GM12875 (cell line): ENCODE measurements at regions not wholly inside any gene's neighbourhood (a gene's known extent, or its start where the extent isn't known, plus 50 kb on each side); places are given as distances from the start of the nearest gene placed in this dataset.
"Not testable (repeated sequence)": the region's sequence is repeated elsewhere in the genome, so short reads cannot be mapped to it uniquely, and the experiment has no call there.

Source experiments
- H3K4me3 ChIP-seq: one replicate; pipeline ENCODE4 v1.5.1; 2011; ENCODE audit warnings: low read depth, low read length, control low read depth
- TF ChIP-seq, protein P1 (sequence below): IDR thresholded peaks from 2 replicates; pipeline ENCODE4 v1.5.1; 2011; ENCODE audit warnings: low read depth, mild to moderate bottlenecking, control low read depth, inconsistent platforms, low read length, moderate library complexity, borderline replicate concordance; ENCODE audit not compliant: insufficient read depth

DNA sequence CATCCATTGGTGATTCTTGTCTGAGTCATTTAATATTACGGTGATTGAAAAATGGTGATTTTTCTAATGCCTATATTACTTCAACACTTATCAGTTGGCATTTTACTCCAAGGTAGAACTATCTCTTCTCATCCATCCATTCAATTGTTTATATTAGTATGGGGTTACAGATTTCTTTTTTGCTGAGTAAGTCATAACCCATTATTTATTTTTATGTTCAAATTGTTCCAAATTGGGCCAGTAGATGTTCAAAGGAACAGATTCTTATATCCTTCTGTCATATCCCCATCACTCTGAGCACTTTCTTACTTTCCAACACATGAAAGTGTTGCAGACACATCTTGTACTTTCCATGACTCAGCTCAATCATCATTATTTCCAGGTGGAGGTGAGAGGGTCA is 466.8 kb upstream of the CAMK1G start:
- H3K4me3 ChIP-seq = no peak overlapping the region
- TF ChIP-seq, protein P1, sequence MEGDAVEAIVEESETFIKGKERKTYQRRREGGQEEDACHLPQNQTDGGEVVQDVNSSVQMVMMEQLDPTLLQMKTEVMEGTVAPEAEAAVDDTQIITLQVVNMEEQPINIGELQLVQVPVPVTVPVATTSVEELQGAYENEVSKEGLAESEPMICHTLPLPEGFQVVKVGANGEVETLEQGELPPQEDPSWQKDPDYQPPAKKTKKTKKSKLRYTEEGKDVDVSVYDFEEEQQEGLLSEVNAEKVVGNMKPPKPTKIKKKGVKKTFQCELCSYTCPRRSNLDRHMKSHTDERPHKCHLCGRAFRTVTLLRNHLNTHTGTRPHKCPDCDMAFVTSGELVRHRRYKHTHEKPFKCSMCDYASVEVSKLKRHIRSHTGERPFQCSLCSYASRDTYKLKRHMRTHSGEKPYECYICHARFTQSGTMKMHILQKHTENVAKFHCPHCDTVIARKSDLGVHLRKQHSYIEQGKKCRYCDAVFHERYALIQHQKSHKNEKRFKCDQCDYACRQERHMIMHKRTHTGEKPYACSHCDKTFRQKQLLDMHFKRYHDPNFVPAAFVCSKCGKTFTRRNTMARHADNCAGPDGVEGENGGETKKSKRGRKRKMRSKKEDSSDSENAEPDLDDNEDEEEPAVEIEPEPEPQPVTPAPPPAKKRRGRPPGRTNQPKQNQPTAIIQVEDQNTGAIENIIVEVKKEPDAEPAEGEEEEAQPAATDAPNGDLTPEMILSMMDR = no peak

DNA sequence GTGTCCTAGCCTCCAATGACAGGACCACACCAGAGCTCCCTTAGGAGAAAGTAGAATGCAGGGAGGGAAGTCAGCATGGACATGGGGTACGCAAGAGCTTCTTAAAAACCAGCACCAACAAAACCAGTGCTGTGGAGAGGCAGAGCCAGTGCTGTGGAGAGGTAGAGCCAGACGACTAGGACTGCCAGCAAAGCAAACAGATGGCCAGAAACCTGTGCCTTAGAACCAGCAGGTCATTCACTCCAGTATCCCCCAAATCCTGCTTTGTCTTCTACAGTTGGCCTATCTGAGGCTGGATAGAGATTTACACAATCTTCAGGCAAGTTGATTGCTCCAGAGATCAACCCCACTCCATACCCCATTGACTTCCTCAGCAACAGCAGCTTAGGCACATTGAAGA is 459.9 kb upstream of the CAMK1G start:
- no peak overlapping the region for H3K4me3 ChIP-seq
- TF ChIP-seq, protein P1 = no peak

DNA sequence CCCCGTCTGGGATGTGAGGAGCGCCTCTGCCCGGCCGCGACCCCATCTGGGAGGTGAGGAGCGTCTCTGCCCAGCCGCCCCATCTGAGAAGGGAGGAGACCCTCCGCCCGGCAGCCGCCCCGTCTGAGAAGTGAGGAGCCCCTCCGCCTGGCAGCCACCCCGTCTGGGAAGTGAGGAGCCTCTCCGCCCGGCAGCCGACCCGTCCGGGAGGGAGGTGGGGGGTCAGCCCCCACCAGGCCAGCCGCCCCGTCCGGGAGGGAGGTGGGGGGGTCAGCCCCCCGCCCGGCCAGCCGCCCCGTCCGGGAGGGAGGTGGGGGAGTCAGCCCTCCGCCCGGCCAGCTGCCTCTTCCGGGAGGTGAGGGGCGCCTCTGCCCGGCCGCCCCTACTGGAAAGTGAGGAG is 454.4 kb upstream of the CAMK1G start:
- H3K4me3 ChIP-seq = not testable (repeated sequence)

DNA sequence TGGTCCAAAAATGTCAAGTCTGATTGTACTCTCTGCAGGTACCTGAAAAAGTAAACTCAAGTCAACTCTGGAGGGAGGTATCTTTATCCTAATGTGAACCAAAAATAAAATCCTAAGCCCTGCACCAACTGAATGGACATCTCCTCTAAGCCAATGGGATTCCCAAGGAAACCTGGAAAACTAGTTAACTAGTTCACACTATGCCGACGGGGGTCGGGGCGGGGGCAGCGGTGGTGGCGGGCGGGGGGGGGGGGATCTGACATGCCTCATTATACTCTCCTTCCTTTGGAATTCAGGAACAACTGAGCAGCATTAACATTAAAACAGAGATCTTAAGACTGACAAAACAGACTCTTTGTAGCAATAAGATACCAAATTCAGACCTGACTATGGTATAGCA is 452.6 kb upstream of the CAMK1G start:
- TF ChIP-seq, protein P1 = no peak

DNA sequence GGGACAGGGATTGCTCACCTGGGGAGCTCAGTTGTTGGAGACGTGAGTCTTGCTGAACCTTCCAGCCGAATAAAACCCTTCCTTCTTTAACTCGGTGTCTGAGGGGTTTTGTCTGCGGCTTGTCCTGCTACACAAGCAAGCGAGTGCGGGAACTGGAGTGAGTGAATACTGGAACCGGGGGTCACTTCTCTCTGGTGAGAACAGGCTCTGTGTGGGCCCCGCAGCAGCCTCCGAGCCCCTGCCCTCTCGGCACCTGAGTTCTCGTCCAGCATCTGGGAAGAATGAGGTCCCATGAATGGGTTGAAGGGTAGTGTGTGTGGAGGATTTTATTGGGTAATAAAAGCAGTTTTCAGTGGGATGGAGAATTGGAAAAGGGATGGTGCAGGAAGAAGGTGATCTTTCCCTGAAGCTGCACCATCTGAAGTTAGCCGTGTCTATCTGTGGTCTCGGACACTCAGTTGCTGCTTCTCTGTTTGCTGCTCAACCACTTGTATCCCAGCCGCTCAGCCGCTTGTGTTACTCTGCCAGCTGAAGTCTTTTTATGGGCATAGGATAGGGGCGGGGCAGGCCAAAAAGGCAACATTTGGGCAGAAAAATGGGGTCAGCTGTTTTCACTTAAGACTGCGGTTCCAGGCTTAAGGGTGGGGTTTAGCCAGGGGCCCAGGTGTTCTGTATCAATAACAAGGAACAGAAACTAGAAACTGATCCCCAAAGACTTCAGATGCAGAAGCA is 450.6 kb upstream of the CAMK1G start:
- TF ChIP-seq, protein P1 = no peak
- no peak overlapping the region for H3K4me3 ChIP-seq

More for the DNA sequence above, 452.6 kb upstream of the CAMK1G start:
- no peak overlapping the region for H3K4me3 ChIP-seq

DNA sequence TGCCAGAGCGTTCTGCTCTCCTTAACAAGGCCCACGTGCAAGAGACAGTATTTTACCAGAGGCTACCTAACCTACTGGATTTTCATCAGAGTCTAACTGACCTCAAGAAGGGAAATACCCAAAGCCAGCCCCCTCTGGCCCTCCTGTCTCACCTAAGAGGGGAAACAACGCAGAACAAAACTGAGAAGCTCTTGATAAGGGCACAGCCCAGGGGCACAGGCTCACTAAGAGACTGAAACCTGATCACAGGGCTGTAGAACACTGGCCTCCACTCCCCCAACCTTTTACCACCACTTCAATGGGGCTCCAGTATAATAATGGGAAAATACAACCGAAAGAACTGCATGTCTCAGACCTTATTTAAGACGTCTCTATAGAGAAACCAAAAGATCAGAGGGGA is 449.5 kb upstream of the CAMK1G start:
- no peak overlapping the region for H3K4me3 ChIP-seq
- TF ChIP-seq, protein P1 = no peak

DNA sequence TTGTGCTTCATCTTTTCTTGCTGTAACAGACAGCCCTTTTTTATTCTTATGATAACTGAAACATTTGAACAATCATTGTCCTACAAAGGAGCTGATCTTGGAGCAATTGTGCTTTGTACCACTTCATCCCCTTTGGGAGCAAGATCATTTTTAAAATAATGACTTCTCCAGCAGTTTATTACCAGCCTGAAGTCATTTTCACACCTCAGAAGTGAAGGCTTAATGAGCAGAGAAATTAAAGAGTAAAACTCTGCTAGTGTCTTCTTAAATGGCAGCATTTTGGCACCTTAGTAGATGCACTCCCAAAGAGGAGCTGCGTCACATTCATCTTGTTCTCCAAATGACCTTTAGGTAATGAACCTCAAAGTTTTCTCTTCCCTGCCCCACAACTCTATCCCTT is 439.6 kb upstream of the CAMK1G start:
- TF ChIP-seq, protein P1 = no peak
- H3K4me3 ChIP-seq = no peak overlapping the region
